Type B pancreatic cell (in vitro differentiated cells): ENCODE measurements at regions not wholly inside any gene's neighbourhood (a gene's known extent, or its start where the extent isn't known, plus 50 kb on each side); places are given as distances from the start of the nearest gene placed in this dataset.
A peak's percentile ranks its signal among the peaks of the same experiment; 100 is the strongest.

Source experiments
- DNase-seq: peaks from one replicate; pipeline ENCODE4 v3.0.0; 2021; ENCODE audit warnings: mixed read lengths; ENCODE audit not compliant: unreplicated experiment; ENCODE audit errors: extremely low spot score
- H3K27ac Mint-ChIP-seq: 2 replicates; pipeline ENCODE4 v1.8.0; 2021; ENCODE audit warnings: mild to moderate bottlenecking, mixed read lengths
- H3K27me3 Mint-ChIP-seq: 2 replicates; pipeline ENCODE4 v1.8.0; 2021; ENCODE audit warnings: mixed read lengths
- H3K36me3 Mint-ChIP-seq: 2 replicates; pipeline ENCODE4 v1.8.0; 2021; ENCODE audit warnings: mixed read lengths
- H3K4me1 Mint-ChIP-seq: one replicate; pipeline ENCODE4 v1.8.0; 2021; ENCODE audit warnings: mixed read lengths; ENCODE audit not compliant: unreplicated experiment
- H3K4me3 Mint-ChIP-seq: 2 replicates; pipeline ENCODE4 v1.8.0; 2021; ENCODE audit warnings: mild to moderate bottlenecking, mixed read lengths
- H3K9me3 Mint-ChIP-seq: 2 replicates; pipeline ENCODE4 v1.8.0; 2021; ENCODE audit warnings: mixed read lengths
- TF ChIP-seq, protein P1 (sequence below): fragments of 200-600 bp; sonication (generic); conservative IDR thresholded peaks from 2 replicates; pipeline ENCODE4 v1.5.0; 2021; ENCODE audit warnings: antibody characterized with exemption, mild to moderate bottlenecking

DNA sequence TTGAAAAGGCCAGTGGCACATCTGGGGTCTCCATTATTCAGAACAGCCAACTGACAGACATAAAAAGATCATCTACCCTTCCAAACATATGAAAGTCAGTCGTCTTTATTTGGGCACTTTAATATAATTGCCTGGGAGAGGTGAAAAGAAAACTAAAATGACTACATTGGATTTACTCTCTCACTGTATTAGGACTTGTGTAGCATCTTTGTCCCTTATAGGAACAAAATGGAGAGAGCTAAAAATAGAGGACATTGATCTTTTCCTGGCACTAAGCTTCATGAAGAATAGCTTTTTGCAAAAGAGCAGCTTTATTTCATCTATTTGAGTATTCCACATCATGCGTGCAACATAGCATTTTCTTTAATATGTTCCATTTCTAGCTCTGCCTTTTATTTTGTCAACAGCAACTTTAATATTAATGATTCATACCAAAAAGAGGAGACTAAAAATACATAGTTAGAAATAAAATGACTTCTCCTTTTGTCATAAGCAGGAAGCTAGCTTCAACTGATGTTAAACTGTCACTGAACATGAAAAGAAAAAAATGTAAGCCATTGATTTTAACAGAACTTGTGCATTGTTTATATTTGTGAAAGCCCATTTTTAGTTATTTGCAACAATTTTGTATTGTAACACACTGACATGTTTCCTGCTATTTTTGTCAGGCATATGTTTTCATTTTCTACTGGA, 254.6 kb downstream of the SEC23A start:
- H3K4me3 Mint-ChIP-seq, result no peak overlapping the region
- H3K36me3 Mint-ChIP-seq, result no peaks in the 10 kb centered on the region
- no peaks in the 10 kb centered on the region for H3K9me3 Mint-ChIP-seq
- no peaks in the 10 kb centered on the region for H3K27me3 Mint-ChIP-seq
- TF ChIP-seq, protein P1, sequence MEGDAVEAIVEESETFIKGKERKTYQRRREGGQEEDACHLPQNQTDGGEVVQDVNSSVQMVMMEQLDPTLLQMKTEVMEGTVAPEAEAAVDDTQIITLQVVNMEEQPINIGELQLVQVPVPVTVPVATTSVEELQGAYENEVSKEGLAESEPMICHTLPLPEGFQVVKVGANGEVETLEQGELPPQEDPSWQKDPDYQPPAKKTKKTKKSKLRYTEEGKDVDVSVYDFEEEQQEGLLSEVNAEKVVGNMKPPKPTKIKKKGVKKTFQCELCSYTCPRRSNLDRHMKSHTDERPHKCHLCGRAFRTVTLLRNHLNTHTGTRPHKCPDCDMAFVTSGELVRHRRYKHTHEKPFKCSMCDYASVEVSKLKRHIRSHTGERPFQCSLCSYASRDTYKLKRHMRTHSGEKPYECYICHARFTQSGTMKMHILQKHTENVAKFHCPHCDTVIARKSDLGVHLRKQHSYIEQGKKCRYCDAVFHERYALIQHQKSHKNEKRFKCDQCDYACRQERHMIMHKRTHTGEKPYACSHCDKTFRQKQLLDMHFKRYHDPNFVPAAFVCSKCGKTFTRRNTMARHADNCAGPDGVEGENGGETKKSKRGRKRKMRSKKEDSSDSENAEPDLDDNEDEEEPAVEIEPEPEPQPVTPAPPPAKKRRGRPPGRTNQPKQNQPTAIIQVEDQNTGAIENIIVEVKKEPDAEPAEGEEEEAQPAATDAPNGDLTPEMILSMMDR, result no peak
- H3K27ac Mint-ChIP-seq, result no peak overlapping the region
- H3K4me1 Mint-ChIP-seq, result no peaks in the 10 kb centered on the region
- no peak for DNase-seq

DNA sequence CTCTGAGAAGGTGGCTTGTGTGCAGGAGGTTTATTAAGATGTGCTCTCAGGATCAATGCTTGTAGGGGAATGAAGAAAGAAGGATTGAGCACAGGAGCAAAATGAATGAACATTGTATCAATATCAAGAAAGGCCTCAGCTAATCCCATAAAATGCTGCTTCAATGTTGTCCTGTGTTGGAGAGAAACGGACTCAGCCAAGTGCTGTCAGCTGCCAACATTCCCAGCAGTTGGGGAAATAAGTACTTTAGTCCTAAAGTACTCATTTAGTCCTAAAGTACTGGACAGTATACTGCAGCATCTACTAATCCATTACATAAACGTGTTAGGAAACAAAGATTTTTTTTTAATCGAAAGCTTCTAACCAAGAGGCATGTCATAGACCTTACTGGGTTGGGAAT, 255.9 kb downstream of the SEC23A start:
- TF ChIP-seq, protein P1, result no peak
- Mint-ChIP-seq H3K36me3 (no peaks in the 10 kb centered on the region), H3K27me3 (no peaks in the 10 kb centered on the region), H3K4me3 (no peak overlapping the region), H3K9me3 (no peaks in the 10 kb centered on the region), H3K27ac (no peak overlapping the region), H3K4me1 (no peaks in the 10 kb centered on the region)
- DNase-seq, result no peak

DNA sequence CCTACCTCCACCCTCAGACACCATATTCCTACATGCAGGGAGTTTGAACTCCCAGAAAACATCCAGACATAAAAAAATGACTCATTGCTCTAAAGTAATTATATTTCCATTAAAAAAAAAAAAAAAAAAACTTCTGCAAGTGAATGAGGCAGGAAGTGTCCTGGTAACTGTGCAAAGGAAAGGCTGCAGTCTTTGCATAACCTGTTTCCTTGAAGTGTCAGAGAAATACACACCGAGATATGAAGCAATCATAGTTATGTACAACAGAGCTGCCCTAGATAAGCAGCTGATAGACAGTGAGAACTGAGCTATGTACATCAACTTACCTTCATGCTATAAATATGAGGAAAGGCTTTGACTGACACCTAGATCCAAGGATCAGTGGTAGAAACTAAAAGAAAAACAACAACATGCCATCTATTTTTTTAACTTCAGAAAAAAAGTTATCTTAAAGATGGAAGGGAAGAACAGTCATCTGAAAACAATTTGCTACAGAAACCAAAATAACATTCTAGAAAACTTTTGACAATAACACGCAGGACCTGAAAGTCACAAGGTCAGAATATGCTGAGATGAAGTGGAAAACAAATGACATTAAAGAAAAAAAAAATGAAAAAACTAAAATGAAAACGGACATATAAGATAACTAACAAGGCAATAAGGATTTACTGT, 263.2 kb downstream of the SEC23A start:
- Mint-ChIP-seq H3K36me3 (no peaks in the 10 kb centered on the region), H3K27ac (peak overlapping the region; percentile 70), H3K4me3 (no peak overlapping the region), H3K9me3 (no peaks in the 10 kb centered on the region), H3K4me1 (peaks cover 9% of the 10 kb centered on the region), H3K27me3 (no peaks in the 10 kb centered on the region)
- TF ChIP-seq, protein P1, result no peak
- DNase-seq, result no peak

DNA sequence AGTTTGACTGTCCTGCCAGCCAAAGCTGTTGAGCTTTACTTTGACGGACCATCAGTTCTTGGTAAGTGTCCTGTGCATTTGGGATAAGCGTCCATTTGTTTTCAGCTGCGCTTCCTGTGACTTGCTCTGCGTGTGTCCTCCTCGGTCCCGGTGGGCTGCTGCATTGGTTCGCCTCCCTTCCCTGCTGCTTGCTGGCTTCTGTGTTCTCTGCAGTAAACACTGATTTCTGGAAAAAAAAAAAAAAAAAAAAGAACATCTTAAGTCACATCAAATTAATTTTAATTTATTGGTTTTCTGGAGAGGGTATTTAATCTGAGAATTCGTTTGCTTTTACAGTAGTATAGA, 264.1 kb downstream of the SEC23A start:
- Mint-ChIP-seq H3K27ac (no peak overlapping the region), H3K4me3 (no peak overlapping the region), H3K4me1 (peaks cover 9% of the 10 kb centered on the region), H3K9me3 (no peaks in the 10 kb centered on the region), H3K36me3 (no peaks in the 10 kb centered on the region), H3K27me3 (no peaks in the 10 kb centered on the region)
- no peak for DNase-seq
- TF ChIP-seq, protein P1, result no peak

DNA sequence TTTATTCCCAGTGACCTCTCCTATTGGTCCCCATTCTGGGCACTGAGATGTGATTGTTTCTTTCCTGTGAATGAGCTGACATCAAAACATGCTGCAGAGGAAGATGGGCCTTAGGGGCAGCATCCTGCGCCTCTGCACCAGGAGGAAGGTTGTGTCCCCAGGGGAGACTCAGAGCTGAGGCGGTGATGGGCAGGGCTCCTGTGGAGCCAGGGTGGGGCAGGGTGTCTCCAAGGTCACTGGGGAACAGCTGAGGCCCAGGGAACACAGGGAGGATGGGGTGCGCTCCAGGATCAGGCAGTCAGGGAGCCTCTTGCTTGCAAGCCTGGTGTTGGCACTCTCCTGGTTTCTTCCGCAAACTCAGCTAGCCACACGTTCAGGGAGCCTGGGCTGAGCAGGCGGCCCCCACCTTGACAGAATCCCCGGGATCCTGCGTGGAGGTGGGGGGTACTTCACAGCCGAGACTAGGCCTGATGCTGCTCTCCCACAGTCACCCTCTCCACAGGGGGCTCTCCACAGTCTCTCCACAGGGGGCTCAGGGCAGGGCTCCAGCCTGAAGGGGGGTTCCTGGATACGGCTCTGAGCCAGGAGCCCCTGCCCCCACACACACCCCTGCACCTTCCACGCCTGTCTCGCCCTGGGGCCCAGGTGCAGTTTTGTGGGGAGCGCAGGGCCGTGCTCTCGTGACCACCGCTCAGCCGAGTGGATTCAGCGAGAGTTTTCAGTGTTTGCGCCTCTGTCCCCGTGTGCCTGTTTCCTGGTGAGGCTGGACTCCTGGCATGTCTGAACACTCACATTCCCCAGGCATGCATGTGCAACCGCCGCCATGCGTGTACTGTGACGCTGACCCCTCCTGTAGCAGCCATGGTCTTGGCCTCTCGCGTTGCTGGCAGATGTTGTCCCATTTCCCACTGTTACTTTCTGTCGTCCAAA, 264.7 kb downstream of the SEC23A start:
- no peak for DNase-seq
- TF ChIP-seq, protein P1, result no peak
- no peak overlapping the region for H3K27ac Mint-ChIP-seq
- no peaks in the 10 kb centered on the region for H3K27me3 Mint-ChIP-seq
- no peak overlapping the region for H3K4me3 Mint-ChIP-seq
- peaks cover 9% of the 10 kb centered on the region for H3K4me1 Mint-ChIP-seq
- no peaks in the 10 kb centered on the region for H3K36me3 Mint-ChIP-seq
- no peaks in the 10 kb centered on the region for H3K9me3 Mint-ChIP-seq
